H1 (cell line): ENCODE measurements at regions not wholly inside any gene's neighbourhood (a gene's known extent, or its start where the extent isn't known, plus 50 kb on each side); places are given as distances from the start of the nearest gene placed in this dataset.

Source experiments
- CTCF ChIA-PET: fragments of 300-600 bp; sonication (Branson Sonifier 250); formaldehyde crosslinking; loops from one replicate; lab custom pipeline; 2021; ENCODE audit not compliant: partially characterized antibody; lab: Charles Lee
- POLR2A ChIA-PET: fragments of 300-600 bp; sonication (Branson Sonifier 250); formaldehyde crosslinking; loops from one replicate; lab custom pipeline; 2021; ENCODE audit warnings: inconsistent platforms; ENCODE audit not compliant: partially characterized antibody; lab: Charles Lee
- DNase-seq, 2 experiments: peaks; one replicate each; pipeline versions ENCODE4 v3.0.0 to v3.0.0-alpha.2; 2010 to 2022; ENCODE audit warnings: low spot score in 2 of 2, low read depth in 1 of 2, mixed read lengths in 1 of 2
- FAIRE-seq: peaks from 2 replicates; lab custom pipeline; 2011; peaks lifted over from hg19 to GRCh38; lab: Jason Lieb, UNC
- H2AFZ ChIP-seq: 2 replicates; pipeline ENCODE4 v1.8.1; 2012; ENCODE audit warnings: low read length, inconsistent platforms
- H2AK5ac ChIP-seq: 2 replicates; pipeline ENCODE4 v1.6.1; 2013; ENCODE audit warnings: low read depth, low read length
- H2BK120ac ChIP-seq: replicated peaks from 2 replicates; pipeline ENCODE3; 2013; ENCODE audit warnings: low read depth, low read length, inconsistent platforms
- H2BK12ac ChIP-seq: 2 replicates; pipeline ENCODE4 v1.6.1; 2013; ENCODE audit warnings: low read depth, low read length
- H2BK15ac ChIP-seq: 2 replicates; pipeline ENCODE4 v1.6.1; 2013; ENCODE audit warnings: low read length
- H2BK20ac ChIP-seq: 2 replicates; pipeline ENCODE4 v1.6.1; 2013; ENCODE audit warnings: low read length
- H2BK5ac ChIP-seq: 2 replicates; pipeline ENCODE4 v1.6.1; 2013; ENCODE audit warnings: low read depth, low read length
- H3K14ac ChIP-seq: 2 replicates; pipeline ENCODE4 v1.6.1; 2013; ENCODE audit warnings: inconsistent platforms; ENCODE audit not compliant: insufficient read length
- H3K18ac ChIP-seq: 2 replicates; pipeline ENCODE4 v1.6.1; 2013; ENCODE audit warnings: low read length; ENCODE audit errors: extremely low read depth
- H3K23ac ChIP-seq: 2 replicates; pipeline ENCODE4 v1.6.1; 2013; ENCODE audit warnings: inconsistent platforms; ENCODE audit not compliant: insufficient read length
- H3K23me2 ChIP-seq: 2 replicates; pipeline ENCODE4 v1.6.1; 2013; ENCODE audit warnings: low read depth, low read length
- H3K27ac ChIP-seq: 2 replicates; pipeline ENCODE4 v1.6.1; 2011; ENCODE audit warnings: low read depth, low read length, inconsistent platforms
- H3K27me3 ChIP-seq, 4 experiments: replicated peaks in 1 of 4; 1 replicate in 1 of 4; 2 replicates in 3 of 4; pipeline versions ENCODE4 v1.6.1 to v1.8.1; 2011 to 2013; ENCODE audit warnings: low read length in 3 of 4, mild to moderate bottlenecking in 3 of 4, inconsistent platforms in 2 of 4, mixed read lengths in 2 of 4, moderate library complexity in 1 of 4; ENCODE audit not compliant: control insufficient read depth in 3 of 4, insufficient read depth in 3 of 4; ENCODE audit errors: extremely low read depth in 1 of 4
- H3K36me3 ChIP-seq, 4 experiments: 2 replicates each; pipeline versions ENCODE4 v1.6.1 to v1.8.1; 2011 to 2013; ENCODE audit warnings: mild to moderate bottlenecking in 4 of 4, low read length in 3 of 4, moderate library complexity in 2 of 4, control low read depth in 1 of 4, inconsistent platforms in 1 of 4; ENCODE audit not compliant: insufficient read depth in 4 of 4, control insufficient read depth in 2 of 4
- H3K4ac ChIP-seq: replicated peaks from 2 replicates; pipeline ENCODE3; 2013; ENCODE audit warnings: low read length, low read depth, mixed read lengths, inconsistent platforms; ENCODE audit not compliant: insufficient read length
- H3K4me1 ChIP-seq, 4 experiments: replicated peaks in 1 of 4; 1 replicate in 1 of 4; 2 replicates in 3 of 4; pipeline versions ENCODE4 v1.6.1 to v1.8.1; 2011 to 2013; ENCODE audit warnings: low read length in 3 of 4, inconsistent platforms in 2 of 4, mixed read lengths in 1 of 4; ENCODE audit not compliant: insufficient read depth in 4 of 4, control insufficient read depth in 3 of 4
- H3K4me2 ChIP-seq, 2 experiments: 2 replicates each; pipeline versions ENCODE4 v1.6.1 to v1.8.1; 2011 to 2013; ENCODE audit warnings: low read depth in 2 of 2, low read length in 2 of 2, control low read depth in 1 of 2, inconsistent platforms in 1 of 2, mild to moderate bottlenecking in 1 of 2; ENCODE audit not compliant: insufficient read depth in 1 of 2
- H3K4me3 ChIP-seq, 4 experiments: fragments of 200-600, 300-600 bp in 1 of 4; sonication (generic), shearing (Covaris generic), sonication (Bioruptor Twin) in 1 of 4; 2 replicates each; pipeline versions ENCODE4 v1.5.1 to v1.8.1; 2011 to 2016; ENCODE audit warnings: low read length in 4 of 4, low read depth in 3 of 4, control low read depth in 2 of 4, inconsistent platforms in 2 of 4, mild to moderate bottlenecking in 2 of 4, mixed read lengths in 1 of 4, moderate library complexity in 1 of 4; ENCODE audit not compliant: insufficient read depth in 2 of 4; ENCODE audit errors: extremely low read depth in 1 of 4
- H3K56ac ChIP-seq: replicated peaks from 2 replicates; pipeline ENCODE3; 2013; ENCODE audit warnings: low read depth, mild to moderate bottlenecking, mixed read lengths, low read length, inconsistent platforms; ENCODE audit not compliant: insufficient read length
- H3K79me1 ChIP-seq: 2 replicates; pipeline ENCODE4 v1.6.1; 2013; ENCODE audit warnings: low read depth, low read length, control low read depth
- H3K79me2 ChIP-seq, 2 experiments: 2 replicates each; pipeline versions ENCODE4 v1.6.1 to v1.8.1; 2012 to 2013; ENCODE audit warnings: low read length in 2 of 2, mild to moderate bottlenecking in 2 of 2, inconsistent platforms in 1 of 2; ENCODE audit not compliant: insufficient read depth in 2 of 2, control insufficient read depth in 1 of 2
- H3K9ac ChIP-seq, 4 experiments: replicated peaks in 1 of 4; 1 replicate in 1 of 4; 2 replicates in 3 of 4; pipeline versions ENCODE4 v1.6.1 to v1.8.1; 2011 to 2013; ENCODE audit warnings: low read depth in 3 of 4, low read length in 3 of 4, control low read depth in 2 of 4, mild to moderate bottlenecking in 2 of 4, moderate library complexity in 2 of 4, inconsistent platforms in 1 of 4; ENCODE audit errors: extremely low read depth in 1 of 4
- H3K9me3 ChIP-seq, 2 experiments: 2 replicates each; pipeline versions ENCODE4 v1.6.1 to v1.8.1; 2012 to 2013; ENCODE audit warnings: mild to moderate bottlenecking in 2 of 2, moderate library complexity in 2 of 2, control low read depth in 1 of 2, inconsistent platforms in 1 of 2, low read depth in 1 of 2, low read length in 1 of 2, mixed read lengths in 1 of 2; ENCODE audit not compliant: insufficient read depth in 2 of 2
- H4K20me1 ChIP-seq, 2 experiments: replicated peaks in 1 of 2; 2 replicates each; pipeline versions ENCODE3 to v1.8.1; 2011 to 2013; ENCODE audit warnings: inconsistent platforms in 2 of 2, low read length in 2 of 2, mild to moderate bottlenecking in 1 of 2; ENCODE audit not compliant: insufficient read depth in 2 of 2, control insufficient read depth in 1 of 2
- H4K5ac ChIP-seq: 2 replicates; pipeline ENCODE4 v1.6.1; 2013; ENCODE audit warnings: low read length, low read depth, mixed read lengths, inconsistent platforms; ENCODE audit not compliant: insufficient read length
- H4K8ac ChIP-seq: 2 replicates; pipeline ENCODE4 v1.8.0; 2013; ENCODE audit warnings: mild to moderate bottlenecking, moderate library complexity, low read length, inconsistent platforms; ENCODE audit not compliant: insufficient read depth; ENCODE audit errors: extremely low read depth
- H4K91ac ChIP-seq: replicated peaks from 2 replicates; pipeline ENCODE3; 2013; ENCODE audit warnings: low read length, mixed read lengths, inconsistent platforms; ENCODE audit not compliant: insufficient read length
- CHD2 ChIP-seq: IDR thresholded peaks from 2 replicates; pipeline ENCODE4 v1.6.1; 2012; ENCODE audit warnings: low read length, improper control_type of control experiment
- EZH2 ChIP-seq: fragments of 200-600 bp; sonication (generic); IDR thresholded peaks from 2 replicates; pipeline ENCODE4 v1.7.1; 2012; ENCODE audit warnings: low read depth, mild to moderate bottlenecking, moderate library complexity, low read length, inconsistent platforms; ENCODE audit not compliant: severe bottlenecking
- KDM4A ChIP-seq: IDR thresholded peaks from one replicate; pipeline ENCODE4 v1.7.1; 2012; ENCODE audit warnings: low read depth, mild to moderate bottlenecking, moderate library complexity, low read length, inconsistent platforms; ENCODE audit not compliant: severe bottlenecking
- RAD21 ChIP-seq, 2 experiments: IDR thresholded peaks in 1 of 2; conservative IDR thresholded peaks in 1 of 2; 2 replicates each; pipeline ENCODE4 v1.6.1; 2011; ENCODE audit warnings: low read depth in 2 of 2, low read length in 2 of 2, improper control_type of control experiment in 1 of 2, inconsistent platforms in 1 of 2, mild to moderate bottlenecking in 1 of 2, moderate library complexity in 1 of 2
- WGBS, 2 experiments: shearing (Covaris generic) in 1 of 2; methylation state at CpG; one replicate each; pipeline versions ENCODE4 v1.1.6 to v1.1.7; 2013 to 2015; ENCODE audit warnings: low lambda C conversion rate in 2 of 2, mixed read lengths in 2 of 2, inconsistent platforms in 1 of 2, low coverage in 1 of 2, missing lambda C conversion rate in 1 of 2; ENCODE audit not compliant: insufficient replicate concordance in 2 of 2, insufficient coverage in 1 of 2, insufficient read length in 1 of 2; ENCODE audit errors: extremely low coverage in 1 of 2, missing lambda C conversion rate in 1 of 2; 5-methylcytosine and 5-hydroxymethylcytosine counted together
- TF ChIP-seq, protein P1 (sequence below), 3 experiments: IDR thresholded peaks; 1 replicate in 2 of 3; 2 replicates in 1 of 3; pipeline versions ENCODE4 v1.5.1 to v1.6.1; 2011; ENCODE audit warnings: low read length in 3 of 3, mild to moderate bottlenecking in 3 of 3, inconsistent platforms in 2 of 3, low read depth in 1 of 3, moderate library complexity in 1 of 3; ENCODE audit not compliant: insufficient read depth in 1 of 3; ENCODE audit errors: control extremely low read depth in 1 of 3

DNA sequence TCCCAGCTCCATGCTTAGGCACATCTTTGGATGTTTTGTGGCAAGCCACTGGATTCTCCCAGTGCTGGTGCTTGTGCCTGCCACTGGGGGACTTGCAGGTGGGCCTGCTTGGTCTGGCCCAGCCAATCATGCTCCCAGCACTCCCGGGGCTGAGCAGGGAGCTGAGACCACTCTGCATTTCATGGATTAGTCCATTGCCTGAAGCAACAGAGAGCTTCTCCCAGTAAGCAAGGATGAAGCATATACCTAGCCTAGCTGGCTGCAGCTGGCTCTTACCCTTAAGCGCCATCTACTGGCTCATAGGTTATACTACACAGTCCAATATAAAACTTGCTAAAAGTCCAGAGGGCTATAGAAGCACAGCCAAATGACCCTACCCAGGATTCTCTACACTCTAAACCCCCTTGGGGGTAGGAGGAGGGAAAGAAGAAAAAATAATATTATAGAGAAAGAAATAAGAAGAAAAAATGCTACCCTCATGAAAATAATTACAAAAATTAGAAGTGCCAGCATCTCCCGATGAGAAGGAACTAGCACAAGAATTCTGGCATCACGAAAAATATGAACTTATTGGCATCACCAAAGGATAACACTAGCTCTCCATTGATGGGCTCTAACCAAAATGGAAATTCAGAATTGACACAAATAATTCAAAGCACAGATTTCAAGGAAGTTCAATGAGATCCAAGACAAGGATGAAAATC lies 275.3 kb downstream of the C11orf87 start:
- no peak overlapping the region for H3K18ac ChIP-seq
- H2BK15ac ChIP-seq, result no peak overlapping the region
- no peak overlapping the region for H3K4me2 ChIP-seq
- H2BK20ac ChIP-seq, result no peak overlapping the region
- 60% methylated on average over 4 of the region's 4 CpGs; no CpG with 5 or more reads in 1 of the 2 experiments for WGBS, 2 experiments
- ChIA-PET CTCF (interaction anchor here (0.6 to 4.8 kb wide), 43 partner anchors 8 to 981 kb away, joined by 3 to 25 read pairs (median 4); no protein-coding TSS in a partner anchor), POLR2A (no interaction called here)
- H3K79me1 ChIP-seq, result no peaks in the 10 kb centered on the region
- no peaks in the 10 kb centered on the region for H3K36me3 ChIP-seq
- H3K23me2 ChIP-seq, result no peaks in the 10 kb centered on the region; the same call in 1 of the 2 replicates
- no peak overlapping the region for H3K56ac ChIP-seq
- no peak for TF ChIP-seq EZH2
- TF ChIP-seq, protein P1, sequence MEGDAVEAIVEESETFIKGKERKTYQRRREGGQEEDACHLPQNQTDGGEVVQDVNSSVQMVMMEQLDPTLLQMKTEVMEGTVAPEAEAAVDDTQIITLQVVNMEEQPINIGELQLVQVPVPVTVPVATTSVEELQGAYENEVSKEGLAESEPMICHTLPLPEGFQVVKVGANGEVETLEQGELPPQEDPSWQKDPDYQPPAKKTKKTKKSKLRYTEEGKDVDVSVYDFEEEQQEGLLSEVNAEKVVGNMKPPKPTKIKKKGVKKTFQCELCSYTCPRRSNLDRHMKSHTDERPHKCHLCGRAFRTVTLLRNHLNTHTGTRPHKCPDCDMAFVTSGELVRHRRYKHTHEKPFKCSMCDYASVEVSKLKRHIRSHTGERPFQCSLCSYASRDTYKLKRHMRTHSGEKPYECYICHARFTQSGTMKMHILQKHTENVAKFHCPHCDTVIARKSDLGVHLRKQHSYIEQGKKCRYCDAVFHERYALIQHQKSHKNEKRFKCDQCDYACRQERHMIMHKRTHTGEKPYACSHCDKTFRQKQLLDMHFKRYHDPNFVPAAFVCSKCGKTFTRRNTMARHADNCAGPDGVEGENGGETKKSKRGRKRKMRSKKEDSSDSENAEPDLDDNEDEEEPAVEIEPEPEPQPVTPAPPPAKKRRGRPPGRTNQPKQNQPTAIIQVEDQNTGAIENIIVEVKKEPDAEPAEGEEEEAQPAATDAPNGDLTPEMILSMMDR (IDR thresholded peaks at IDR 0.05; ENCODE audit: control extremely low read depth in 1 of 3, insufficient read depth in 1 of 3, low read depth in 1 of 3, low read length in 3 of 3), result peak in 2 of 3 experiments; percentile 79; a peak in 3 of 4 replicates
- no peak for TF ChIP-seq CHD2
- TF ChIP-seq RAD21 (IDR thresholded peaks at IDR 0.05 in 1 of 2, conservative IDR thresholded peaks at IDR 0.05 in 1 of 2; ENCODE audit: low read depth in 2 of 2, low read length in 2 of 2), result peak; percentile 89 to 95
- TF ChIP-seq KDM4A, result no peak
- DNase-seq (peak; percentile 19 to 47), FAIRE-seq (peak; percentile 80)
- H3K9me3 ChIP-seq, result peaks cover 8 to 11% of the 10 kb centered on the region in 2 experiments
- no peak overlapping the region for H2AK5ac ChIP-seq
- no peaks in the 10 kb centered on the region for H3K4me1 ChIP-seq
- H3K79me2 ChIP-seq, result no peaks in the 10 kb centered on the region
- H4K8ac ChIP-seq, result no peak overlapping the region
- H2AFZ ChIP-seq, result peak overlapping the region; percentile 97; the same call in 1 of the 2 replicates
- no peaks in the 10 kb centered on the region for H3K27me3 ChIP-seq
- H2BK12ac ChIP-seq, result no peak overlapping the region
- H2BK5ac ChIP-seq, result no peak overlapping the region
- no peak overlapping the region for H3K27ac ChIP-seq
- H2BK120ac ChIP-seq, result no peak overlapping the region
- H3K4ac ChIP-seq, result no peak overlapping the region
- H3K23ac ChIP-seq, result no peak overlapping the region
- H4K5ac ChIP-seq, result no peak overlapping the region
- H3K9ac ChIP-seq, result no peak overlapping the region
- H4K91ac ChIP-seq, result no peak overlapping the region
- no peaks in the 10 kb centered on the region for H4K20me1 ChIP-seq
- no peak overlapping the region for H3K4me3 ChIP-seq
- H3K14ac ChIP-seq, result no peak overlapping the region
